Hepatocyte (in vitro differentiated cells): ENCODE measurements at regions not wholly inside any gene's neighbourhood (a gene's known extent, or its start where the extent isn't known, plus 50 kb on each side); places are given as distances from the start of the nearest gene placed in this dataset.
"Not testable (repeated sequence)": the region's sequence is repeated elsewhere in the genome, so short reads cannot be mapped to it uniquely, and the experiment has no call there.

ENCODE experiments used
- CTCF ChIP-seq: fragments of 200-600 bp; sonication (generic); IDR thresholded peaks from 2 replicates; pipeline ENCODE4 v1.5.1; 2016; ENCODE audit warnings: antibody characterized with exemption, mild to moderate bottlenecking; ENCODE audit not compliant: poor library complexity
- EZH2 ChIP-seq: fragments of 200-600 bp; sonication (generic); IDR thresholded peaks from 2 replicates; pipeline ENCODE4 v1.6.1; 2016; ENCODE audit warnings: antibody characterized with exemption, mild to moderate bottlenecking, borderline replicate concordance
- EZH2phosphoT487 ChIP-seq: fragments of 200-600 bp; sonication (generic); IDR thresholded peaks from one replicate; pipeline ENCODE4 v1.6.1; 2018; ENCODE audit warnings: antibody characterized with exemption, mild to moderate bottlenecking, low read depth, moderate library complexity; ENCODE audit not compliant: unreplicated experiment, severe bottlenecking

- not testable (repeated sequence) for TF ChIP-seq EZH2, CTCF, EZH2phosphoT487
These were observed 103.1 kb upstream of the PHF24 start for GRCh38 chr9:34855016-34855415.
